ENCODE measurements at regions not wholly inside any gene's neighbourhood (a gene's known extent, or its start where the extent isn't known, plus 50 kb on each side); places are given as distances from the start of the nearest gene placed in this dataset.

GRCh38 chrX:150225266-150225665, 137.9 kb upstream of the MAMLD1 start:
- no peak overlapping the region for H3K4me3 ChIP-seq (ENCODE audit: insufficient read depth in 1 of 2, low read depth in 1 of 2, low read length in 2 of 2)
- H4K8ac ChIP-seq (ENCODE audit: low read length), result no peak overlapping the region
- no peak for DNase-seq
- no peak overlapping the region for H2AK5ac ChIP-seq (ENCODE audit: low read length, severe bottlenecking)
- no peak overlapping the region for H2BK15ac ChIP-seq (ENCODE audit: low read depth, poor library complexity, severe bottlenecking)
- H3K23ac ChIP-seq (ENCODE audit: low read length in 2 of 2), result no peak overlapping the region
- no peak overlapping the region for H3K14ac ChIP-seq (ENCODE audit: low read length in 2 of 2)
- 11% methylated on average over 1 of the region's 3 CpGs for WGBS
- no peak overlapping the region for H3K18ac ChIP-seq (ENCODE audit: low read depth in 1 of 2, low read length in 2 of 2)
- no peak overlapping the region for H2BK120ac ChIP-seq (ENCODE audit: low read depth, low read length)
- H2BK12ac ChIP-seq (ENCODE audit: low read length in 2 of 2), result no peak overlapping the region
- no peak overlapping the region for H4K91ac ChIP-seq (ENCODE audit: low read length)
- no peaks in the 10 kb centered on the region for H3K4me1 ChIP-seq (ENCODE audit: control insufficient read depth, insufficient read depth, low read depth, low read length)
- no peak overlapping the region for H3K27ac ChIP-seq (ENCODE audit: low read length, poor library complexity, severe bottlenecking)
- no peak overlapping the region for H3K4me2 ChIP-seq (ENCODE audit: low read length, poor library complexity, severe bottlenecking)
- H3K9me3 ChIP-seq (ENCODE audit: control insufficient read depth, low read length), result no peaks in the 10 kb centered on the region
- H3K27me3 ChIP-seq (ENCODE audit: control insufficient read depth in 1 of 2, insufficient read depth in 1 of 2, low read length in 2 of 2), result peaks cover 0 to 78% of the 10 kb centered on the region in 2 experiments
- no peak overlapping the region for H2BK5ac ChIP-seq (ENCODE audit: low read depth, low read length, poor library complexity, severe bottlenecking)
- H3K36me3 ChIP-seq (ENCODE audit: control insufficient read depth in 1 of 2, insufficient read depth in 2 of 2, low read depth in 1 of 2, low read length in 2 of 2), result no peaks in the 10 kb centered on the region
- H3K9ac ChIP-seq (ENCODE audit: low read length), result no peak overlapping the region
- no peak overlapping the region for H2AFZ ChIP-seq (ENCODE audit: low read depth, low read length)
- no peak overlapping the region for H3K4ac ChIP-seq (ENCODE audit: low read depth in 1 of 2, low read length in 2 of 2)
- H3K79me1 ChIP-seq (replicated peaks; ENCODE audit: low read length, poor library complexity, severe bottlenecking), result no peaks in the 10 kb centered on the region

GRCh38 chrX:150225756-150226155, 137.4 kb upstream of the MAMLD1 start:
- H3K27ac ChIP-seq (ENCODE audit: low read length, poor library complexity, severe bottlenecking), result no peak overlapping the region
- no peak overlapping the region for H3K14ac ChIP-seq (ENCODE audit: low read length in 2 of 2)
- no peak overlapping the region for H4K8ac ChIP-seq (ENCODE audit: low read length)
- no peaks in the 10 kb centered on the region for H3K9me3 ChIP-seq (ENCODE audit: control insufficient read depth, low read length)
- no peaks in the 10 kb centered on the region for H3K4me1 ChIP-seq (ENCODE audit: control insufficient read depth, insufficient read depth, low read depth, low read length)
- 42% methylated on average over 6 of the region's 11 CpGs for WGBS
- no peaks in the 10 kb centered on the region for H3K79me1 ChIP-seq (replicated peaks; ENCODE audit: low read length, poor library complexity, severe bottlenecking)
- no peak overlapping the region for H2AK5ac ChIP-seq (ENCODE audit: low read length, severe bottlenecking)
- no peak for DNase-seq
- no peaks in the 10 kb centered on the region for H3K36me3 ChIP-seq (ENCODE audit: control insufficient read depth in 1 of 2, insufficient read depth in 2 of 2, low read depth in 1 of 2, low read length in 2 of 2)
- no peak overlapping the region for H2BK15ac ChIP-seq (ENCODE audit: low read depth, poor library complexity, severe bottlenecking)
- no peak overlapping the region for H3K4ac ChIP-seq (ENCODE audit: low read depth in 1 of 2, low read length in 2 of 2)
- H2BK5ac ChIP-seq (ENCODE audit: low read depth, low read length, poor library complexity, severe bottlenecking), result no peak overlapping the region
- H3K9ac ChIP-seq (ENCODE audit: low read length), result no peak overlapping the region
- H3K18ac ChIP-seq (ENCODE audit: low read depth in 1 of 2, low read length in 2 of 2), result no peak overlapping the region
- H2BK12ac ChIP-seq (ENCODE audit: low read length in 2 of 2), result no peak overlapping the region
- no peak overlapping the region for H2AFZ ChIP-seq (ENCODE audit: low read depth, low read length)
- no peak overlapping the region for H3K4me2 ChIP-seq (ENCODE audit: low read length, poor library complexity, severe bottlenecking)
- H2BK120ac ChIP-seq (ENCODE audit: low read depth, low read length), result no peak overlapping the region
- H3K4me3 ChIP-seq (ENCODE audit: insufficient read depth in 1 of 2, low read depth in 1 of 2, low read length in 2 of 2), result no peak overlapping the region
- no peak overlapping the region for H3K23ac ChIP-seq (ENCODE audit: low read length in 2 of 2)
- H4K91ac ChIP-seq (ENCODE audit: low read length), result no peak overlapping the region
- H3K27me3 ChIP-seq (ENCODE audit: control insufficient read depth in 1 of 2, insufficient read depth in 1 of 2, low read length in 2 of 2), result peaks cover 0 to 73% of the 10 kb centered on the region in 2 experiments

DNA sequence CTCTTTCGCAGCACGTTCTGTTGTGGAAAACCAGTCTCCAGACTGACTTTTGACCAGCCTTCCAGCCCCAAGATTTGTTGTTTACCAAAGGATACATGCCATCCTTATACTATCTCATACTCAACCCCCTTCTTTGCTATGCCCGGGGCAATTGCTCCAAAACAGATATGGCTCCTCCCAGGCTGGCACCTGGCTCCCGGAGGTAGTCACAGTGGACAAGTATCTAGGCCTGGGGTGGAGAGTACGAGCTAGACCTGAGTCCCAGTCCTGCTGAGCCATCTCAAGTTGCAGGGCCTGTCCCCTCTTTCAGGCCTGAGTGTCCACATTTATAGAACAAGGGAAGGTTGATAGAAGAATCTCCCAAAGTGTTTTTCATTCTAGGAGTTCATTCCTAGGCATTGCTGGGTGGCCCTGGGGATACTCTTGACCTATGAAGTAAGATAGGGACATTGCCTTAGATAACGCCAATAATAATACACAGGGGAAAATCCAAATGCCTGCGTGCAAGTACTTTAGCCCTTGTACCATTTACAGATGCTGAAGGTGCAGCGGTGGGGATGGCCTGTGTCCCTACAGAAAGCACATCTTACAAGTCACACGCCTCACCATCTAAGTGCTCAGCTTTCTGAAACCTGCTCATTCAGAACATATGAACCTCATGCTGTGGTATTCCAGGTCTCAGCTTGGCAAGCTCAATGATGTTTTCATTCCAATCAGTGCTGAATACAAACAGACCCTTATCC, 136.7 kb upstream of the MAMLD1 start:
- Histone ChIP-seq H3K23ac (ENCODE audit: low read length in 2 of 2) (no peak overlapping the region), H2BK15ac (ENCODE audit: low read depth, poor library complexity, severe bottlenecking) (no peak overlapping the region), H2BK12ac (ENCODE audit: low read length in 2 of 2) (no peak overlapping the region), H4K91ac (ENCODE audit: low read length) (no peak overlapping the region), H2AFZ (ENCODE audit: low read depth, low read length) (no peak overlapping the region), H3K4me3 (ENCODE audit: insufficient read depth in 1 of 2, low read depth in 1 of 2, low read length in 2 of 2) (no peak overlapping the region), H2BK5ac (ENCODE audit: low read depth, low read length, poor library complexity, severe bottlenecking) (no peak overlapping the region), H3K27ac (ENCODE audit: low read length, poor library complexity, severe bottlenecking) (no peak overlapping the region), H3K4me2 (ENCODE audit: low read length, poor library complexity, severe bottlenecking) (no peak overlapping the region), H2BK120ac (ENCODE audit: low read depth, low read length) (no peak overlapping the region), H3K9ac (ENCODE audit: low read length) (no peak overlapping the region), H4K8ac (ENCODE audit: low read length) (no peak overlapping the region), H3K9me3 (ENCODE audit: control insufficient read depth, low read length) (no peaks in the 10 kb centered on the region), H3K79me1 (replicated peaks; ENCODE audit: low read length, poor library complexity, severe bottlenecking) (no peaks in the 10 kb centered on the region), H3K4ac (ENCODE audit: low read depth in 1 of 2, low read length in 2 of 2) (no peak overlapping the region), H2AK5ac (ENCODE audit: low read length, severe bottlenecking) (no peak overlapping the region), H3K4me1 (ENCODE audit: control insufficient read depth, insufficient read depth, low read depth, low read length) (no peaks in the 10 kb centered on the region), H3K27me3 (ENCODE audit: control insufficient read depth in 1 of 2, insufficient read depth in 1 of 2, low read length in 2 of 2) (peaks cover 0 to 66% of the 10 kb centered on the region in 2 experiments), H3K14ac (ENCODE audit: low read length in 2 of 2) (no peak overlapping the region), H3K18ac (ENCODE audit: low read depth in 1 of 2, low read length in 2 of 2) (no peak overlapping the region), H3K36me3 (ENCODE audit: control insufficient read depth in 1 of 2, insufficient read depth in 2 of 2, low read depth in 1 of 2, low read length in 2 of 2) (no peaks in the 10 kb centered on the region)
- DNase-seq, result no peak
- 81% methylated on average over 9 of the region's 9 CpGs for WGBS

DNA sequence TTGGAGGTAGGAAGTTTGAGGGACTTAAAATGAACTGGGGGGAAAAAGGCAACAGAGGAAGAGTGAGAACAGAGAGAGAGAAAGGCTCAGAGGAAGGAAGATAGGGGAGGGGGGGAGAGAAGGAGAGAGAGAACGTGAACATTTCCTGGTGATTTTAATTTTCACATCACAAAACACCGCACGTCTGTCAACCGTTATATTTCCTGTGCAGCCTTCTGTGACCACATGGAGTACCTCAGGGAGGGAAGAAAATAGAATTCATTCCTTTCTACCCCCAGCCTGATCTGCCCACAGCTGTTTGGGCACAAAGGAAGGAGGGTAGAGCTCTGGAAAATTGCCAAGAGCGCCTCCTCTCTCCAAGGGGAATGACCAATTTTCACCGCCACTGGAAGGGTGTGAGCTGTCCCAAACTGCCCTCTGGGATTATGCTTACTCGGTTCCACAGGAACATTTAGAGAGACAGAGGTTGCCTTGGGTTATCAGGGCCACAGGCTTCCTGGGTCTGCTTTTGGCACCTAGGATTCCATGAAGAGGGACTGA, 135.7 kb upstream of the MAMLD1 start:
- Histone ChIP-seq H3K9me3 (ENCODE audit: control insufficient read depth, low read length) (no peaks in the 10 kb centered on the region), H2BK5ac (ENCODE audit: low read depth, low read length, poor library complexity, severe bottlenecking) (no peak overlapping the region), H3K4me2 (ENCODE audit: low read length, poor library complexity, severe bottlenecking) (no peak overlapping the region), H3K9ac (ENCODE audit: low read length) (no peak overlapping the region), H3K18ac (ENCODE audit: low read depth in 1 of 2, low read length in 2 of 2) (no peak overlapping the region), H2AK5ac (ENCODE audit: low read length, severe bottlenecking) (no peak overlapping the region), H3K14ac (ENCODE audit: low read length in 2 of 2) (no peak overlapping the region), H3K4me3 (ENCODE audit: insufficient read depth in 1 of 2, low read depth in 1 of 2, low read length in 2 of 2) (no peak overlapping the region), H4K8ac (ENCODE audit: low read length) (no peak overlapping the region), H4K91ac (ENCODE audit: low read length) (no peak overlapping the region), H3K27me3 (ENCODE audit: control insufficient read depth in 1 of 2, insufficient read depth in 1 of 2, low read length in 2 of 2) (peaks cover 0 to 59% of the 10 kb centered on the region in 2 experiments), H3K4ac (ENCODE audit: low read depth in 1 of 2, low read length in 2 of 2) (no peak overlapping the region), H3K36me3 (ENCODE audit: control insufficient read depth in 1 of 2, insufficient read depth in 2 of 2, low read depth in 1 of 2, low read length in 2 of 2) (no peaks in the 10 kb centered on the region), H2AFZ (ENCODE audit: low read depth, low read length) (no peak overlapping the region), H2BK12ac (ENCODE audit: low read length in 2 of 2) (no peak overlapping the region), H3K4me1 (ENCODE audit: control insufficient read depth, insufficient read depth, low read depth, low read length) (no peaks in the 10 kb centered on the region), H3K23ac (ENCODE audit: low read length in 2 of 2) (no peak overlapping the region), H2BK15ac (ENCODE audit: low read depth, poor library complexity, severe bottlenecking) (no peak overlapping the region), H3K27ac (ENCODE audit: low read length, poor library complexity, severe bottlenecking) (no peak overlapping the region), H3K79me1 (replicated peaks; ENCODE audit: low read length, poor library complexity, severe bottlenecking) (no peaks in the 10 kb centered on the region), H2BK120ac (ENCODE audit: low read depth, low read length) (no peak overlapping the region)
- DNase-seq, result no peak
- WGBS, result 95% methylated on average over 4 of the region's 7 CpGs
